PC-3 (cell line): ENCODE measurements at regions not wholly inside any gene's neighbourhood (a gene's known extent, or its start where the extent isn't known, plus 50 kb on each side); places are given as distances from the start of the nearest gene placed in this dataset.

Source experiments
- ATAC-seq: fragments of 200-7000 bp; cut with Tn5 transposase; 2 replicates; pipeline ENCODE4 v1.9.1; 2020; ENCODE audit warnings: mild to moderate bottlenecking, moderate library complexity
- BruUV-seq: library from RNA; stranded (reverse); fragments of 400-500 nt; replicated peaks from 2 replicates; lab custom pipeline; 2021; lab: Mats Ljungman, UMichigan
- CTCF ChIA-PET: fragments of 300-600 bp; sonication (Branson Sonifier 250); formaldehyde crosslinking; loops from one replicate; lab custom pipeline; 2022; ENCODE audit warnings: antibody characterized with exemption; lab: Charles Lee
- POLR2A ChIA-PET: fragments of 300-600 bp; sonication (Branson Sonifier 250); formaldehyde crosslinking; loops from one replicate; lab custom pipeline; 2022; ENCODE audit warnings: antibody characterized with exemption; ENCODE audit not compliant: unreplicated experiment; lab: Charles Lee
- DNase-seq: peaks from one replicate; pipeline ENCODE4 v3.0.0-alpha.2; 2015
- H2AFZ ChIP-seq: fragments of 300-600 bp; sonication (generic); 2 replicates; pipeline ENCODE4 v1.6.0; 2016; ENCODE audit warnings: antibody characterized with exemption, low read length
- H3F3A ChIP-seq: fragments of 300-600 bp; sonication (generic); one replicate; pipeline ENCODE4 v1.6.0; 2017; ENCODE audit warnings: antibody characterized with exemption, low read length, control low read depth, mild to moderate bottlenecking; ENCODE audit not compliant: unreplicated experiment
- H3K27ac ChIP-seq: fragments of 300-600 bp; sonication (generic); 2 replicates; pipeline ENCODE4 v1.5.1; 2016; ENCODE audit warnings: mild to moderate bottlenecking, low read length
- H3K27me3 ChIP-seq: fragments of 300-600 bp; sonication (generic); 2 replicates; pipeline ENCODE4 v1.6.1; 2016; ENCODE audit warnings: low read length, mixed read lengths
- H3K36me3 ChIP-seq: fragments of 300-600 bp; sonication (generic); 2 replicates; pipeline ENCODE4 v1.6.1; 2016; ENCODE audit warnings: low read depth, mixed run types, low read length, mixed read lengths
- H3K4me1 ChIP-seq: fragments of 300-600 bp; sonication (generic); 2 replicates; pipeline ENCODE4 v1.5.1; 2016; ENCODE audit warnings: low read length; ENCODE audit not compliant: insufficient read depth
- H3K4me2 ChIP-seq: fragments of 300-600 bp; sonication (generic); 2 replicates; pipeline ENCODE4 v1.6.0; 2016; ENCODE audit warnings: low read length
- H3K4me3 ChIP-seq: fragments of 300-600 bp; sonication (generic); 2 replicates; pipeline ENCODE4 v1.5.1; 2016; ENCODE audit warnings: mild to moderate bottlenecking, low read length, mixed read lengths
- H3K79me2 ChIP-seq: fragments of 300-600 bp; sonication (generic); 2 replicates; pipeline ENCODE4 v1.6.1; 2017; ENCODE audit warnings: low read length, mixed read lengths
- H3K9ac ChIP-seq: fragments of 300-600 bp; sonication (generic); 2 replicates; pipeline ENCODE4 v1.6.0; 2016; ENCODE audit warnings: mild to moderate bottlenecking, low read length
- H3K9me2 ChIP-seq: fragments of 300-600 bp; sonication (generic); replicated peaks from 2 replicates; pipeline ENCODE4 v1.6.1; 2016; ENCODE audit warnings: mixed run types, low read length, mixed read lengths
- H3K9me3 ChIP-seq: fragments of 300-600 bp; sonication (generic); 2 replicates; pipeline ENCODE4 v1.6.1; 2016; ENCODE audit warnings: low read length, mixed read lengths
- H4K20me1 ChIP-seq: fragments of 300-600 bp; sonication (generic); 2 replicates; pipeline ENCODE4 v1.6.1; 2016; ENCODE audit warnings: low read length, mixed read lengths
- CTCF ChIP-seq: fragments of 300-600 bp; sonication (generic); conservative IDR thresholded peaks from 2 replicates; pipeline ENCODE4 v1.5.1; 2017; ENCODE audit warnings: antibody characterized with exemption, low read depth, mild to moderate bottlenecking, low read length
- EZH2 ChIP-seq: fragments of 300-600 bp; sonication (generic); IDR thresholded peaks from one replicate; pipeline ENCODE4 v1.6.1; 2017; ENCODE audit warnings: antibody characterized with exemption, mild to moderate bottlenecking, low read length; ENCODE audit not compliant: unreplicated experiment
- EZH2phosphoT487 ChIP-seq: fragments of 300-600 bp; sonication (generic); IDR thresholded peaks from 2 replicates; pipeline ENCODE4 v1.6.1; 2018; ENCODE audit warnings: mild to moderate bottlenecking, antibody characterized with exemption, low read length, borderline replicate concordance
- intact Hi-C: fragments of 100-400 bp; cut with micrococcal nuclease; formaldehyde crosslinking; loops from 2 replicates; pipeline ENCODE4 v1.9.0; 2023

GRCh38 chr11:129590030-129590752, 214.5 kb downstream of the BARX2 start:
- H3K4me1 ChIP-seq = peaks cover 10% of the 10 kb centered on the region; the same call in 1 of the 2 replicates
- H3K4me3 ChIP-seq = no peak overlapping the region
- no peaks in the 10 kb centered on the region for H3K9me3 ChIP-seq
- H3F3A ChIP-seq = no peaks in the 10 kb centered on the region
- ChIA-PET CTCF (no interaction called here), POLR2A (no interaction called here)
- DNase-seq (peak; percentile 19), ATAC-seq (no peak)
- no peak overlapping the region for H3K27ac ChIP-seq
- no peaks in the 10 kb centered on the region for H3K9me2 ChIP-seq
- TF ChIP-seq EZH2 (no peak), CTCF (no peak), EZH2phosphoT487 (no peak)
- no peak overlapping the region for H2AFZ ChIP-seq
- no peaks in the 10 kb centered on the region for H3K36me3 ChIP-seq
- intact Hi-C loops = no loop called here
- peaks cover 31% of the 10 kb centered on the region for H3K27me3 ChIP-seq
- no peaks in the 10 kb centered on the region for H4K20me1 ChIP-seq
- H3K9ac ChIP-seq = no peak overlapping the region
- BruUV-seq = no TSS peak
- no peak overlapping the region for H3K4me2 ChIP-seq
- no peaks in the 10 kb centered on the region for H3K79me2 ChIP-seq

DNA sequence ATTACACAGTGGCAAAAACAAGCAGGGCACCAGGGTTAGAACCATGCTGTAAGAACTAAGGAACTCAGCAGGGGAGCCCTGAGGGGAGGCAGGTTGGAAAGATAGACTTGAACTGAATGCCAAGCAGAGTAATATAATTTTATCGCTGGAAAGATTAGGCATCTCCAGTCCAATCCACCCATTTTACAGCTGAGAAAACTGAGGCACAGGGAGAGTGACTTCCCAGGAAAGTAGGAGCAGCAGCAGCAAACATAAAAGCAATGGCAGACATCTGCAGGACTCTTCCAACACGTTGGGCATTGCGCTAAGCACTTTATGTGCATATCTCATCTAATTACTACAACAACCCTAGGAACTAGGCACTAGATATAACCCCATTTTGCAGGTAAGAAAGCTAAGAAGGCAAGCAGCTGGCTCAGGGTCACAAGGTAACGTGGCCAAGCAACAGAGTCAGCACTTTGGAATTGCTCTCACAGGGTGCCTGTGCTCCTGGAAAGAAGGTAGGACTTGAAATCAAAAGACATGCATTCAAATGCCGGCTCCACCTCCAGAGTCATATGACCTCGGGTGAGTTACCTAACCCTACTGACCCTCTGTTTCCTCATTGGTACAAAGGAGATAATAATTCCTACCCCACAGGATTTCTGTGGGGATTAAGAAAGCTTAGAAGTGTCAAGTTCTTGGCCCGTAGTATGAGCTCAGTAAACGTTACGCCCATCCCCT, 215.3 kb downstream of the BARX2 start:
- Histone ChIP-seq H3K27me3 (peaks cover 31% of the 10 kb centered on the region), H3K4me2 (no peak overlapping the region), H3K79me2 (no peaks in the 10 kb centered on the region), H3K4me1 (peaks cover 10% of the 10 kb centered on the region; the same call in 1 of the 2 replicates), H3K36me3 (no peaks in the 10 kb centered on the region), H4K20me1 (no peaks in the 10 kb centered on the region), H3K27ac (no peak overlapping the region), H2AFZ (no peak overlapping the region), H3F3A (no peaks in the 10 kb centered on the region), H3K9ac (no peak overlapping the region), H3K4me3 (no peak overlapping the region), H3K9me3 (no peaks in the 10 kb centered on the region), H3K9me2 (no peaks in the 10 kb centered on the region)
- no peak for DNase-seq
- BruUV-seq = no TSS peak
- ChIA-PET CTCF (no interaction called here), POLR2A (no interaction called here)
- ATAC-seq = no peak
- intact Hi-C loops = no loop called here
- no peak for TF ChIP-seq EZH2phosphoT487
- no peak for TF ChIP-seq EZH2
- no peak for TF ChIP-seq CTCF

- no peak for DNase-seq
- no peaks in the 10 kb centered on the region for H4K20me1 ChIP-seq
- H3K9ac ChIP-seq = no peak overlapping the region
- no peak overlapping the region for H2AFZ ChIP-seq
- BruUV-seq = no TSS peak
- ATAC-seq = no peak
- H3K4me3 ChIP-seq = no peak overlapping the region
- intact Hi-C loops = no loop called here
- H3F3A ChIP-seq = no peaks in the 10 kb centered on the region
- H3K79me2 ChIP-seq = no peaks in the 10 kb centered on the region
- no peaks in the 10 kb centered on the region for H3K36me3 ChIP-seq
- no peak for TF ChIP-seq EZH2phosphoT487
- TF ChIP-seq CTCF = no peak
- no peak for TF ChIP-seq EZH2
- no peaks in the 10 kb centered on the region for H3K9me3 ChIP-seq
- H3K27me3 ChIP-seq = peaks cover 29% of the 10 kb centered on the region
- no peak overlapping the region for H3K4me2 ChIP-seq
- ChIA-PET POLR2A (no interaction called here), CTCF (no interaction called here)
- H3K27ac ChIP-seq = no peak overlapping the region
- no peaks in the 10 kb centered on the region for H3K9me2 ChIP-seq
- H3K4me1 ChIP-seq = peaks cover 10% of the 10 kb centered on the region; the same call in 1 of the 2 replicates
Observed at GRCh38 chr11:129591527-129591926, 215.9 kb downstream of the BARX2 start.
